ENCODE measurements at regions not wholly inside any gene's neighbourhood (a gene's known extent, or its start where the extent isn't known, plus 50 kb on each side); places are given as distances from the start of the nearest gene placed in this dataset.

DNA sequence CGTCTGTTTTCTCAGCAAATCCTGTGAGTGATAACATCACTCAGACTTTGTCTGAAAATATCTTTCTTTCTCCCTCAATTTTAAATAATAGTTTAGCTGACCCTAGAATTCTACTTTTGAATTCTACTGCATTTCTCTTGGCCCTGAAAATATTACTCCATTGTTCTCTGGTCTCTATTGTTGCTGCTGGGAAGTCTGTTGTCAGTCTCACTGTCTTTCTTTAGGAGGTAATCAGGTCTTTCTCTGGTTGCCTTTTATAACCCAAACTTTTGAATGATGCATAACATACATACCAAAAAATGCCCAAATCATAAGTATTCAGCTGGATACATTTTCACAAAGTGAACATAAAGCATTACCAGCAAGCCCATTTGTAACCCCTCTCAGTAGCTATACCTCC, 100.0 kb downstream of the MATN1 start:
- TF ChIP-seq, protein P1, sequence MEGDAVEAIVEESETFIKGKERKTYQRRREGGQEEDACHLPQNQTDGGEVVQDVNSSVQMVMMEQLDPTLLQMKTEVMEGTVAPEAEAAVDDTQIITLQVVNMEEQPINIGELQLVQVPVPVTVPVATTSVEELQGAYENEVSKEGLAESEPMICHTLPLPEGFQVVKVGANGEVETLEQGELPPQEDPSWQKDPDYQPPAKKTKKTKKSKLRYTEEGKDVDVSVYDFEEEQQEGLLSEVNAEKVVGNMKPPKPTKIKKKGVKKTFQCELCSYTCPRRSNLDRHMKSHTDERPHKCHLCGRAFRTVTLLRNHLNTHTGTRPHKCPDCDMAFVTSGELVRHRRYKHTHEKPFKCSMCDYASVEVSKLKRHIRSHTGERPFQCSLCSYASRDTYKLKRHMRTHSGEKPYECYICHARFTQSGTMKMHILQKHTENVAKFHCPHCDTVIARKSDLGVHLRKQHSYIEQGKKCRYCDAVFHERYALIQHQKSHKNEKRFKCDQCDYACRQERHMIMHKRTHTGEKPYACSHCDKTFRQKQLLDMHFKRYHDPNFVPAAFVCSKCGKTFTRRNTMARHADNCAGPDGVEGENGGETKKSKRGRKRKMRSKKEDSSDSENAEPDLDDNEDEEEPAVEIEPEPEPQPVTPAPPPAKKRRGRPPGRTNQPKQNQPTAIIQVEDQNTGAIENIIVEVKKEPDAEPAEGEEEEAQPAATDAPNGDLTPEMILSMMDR (IDR thresholded peaks at IDR 0.05), result no peak
- TF ChIP-seq POLR2AphosphoS5 (IDR thresholded peaks at IDR 0.05) (no peak), POLR2A (IDR thresholded peaks at IDR 0.05) (no peak), EP300 (IDR thresholded peaks at IDR 0.05) (no peak)
